GM21381 (cell line): ENCODE measurements at regions not wholly inside any gene's neighbourhood (a gene's known extent, or its start where the extent isn't known, plus 50 kb on each side); places are given as distances from the start of the nearest gene placed in this dataset.

Source experiments
- ATAC-seq: cut with Tn5 transposase; IDR thresholded peaks from one replicate; pipeline ENCODE4 v1.9.1; 2021; ENCODE audit warnings: mild to moderate bottlenecking, moderate library complexity; ENCODE audit not compliant: unreplicated experiment

DNA sequence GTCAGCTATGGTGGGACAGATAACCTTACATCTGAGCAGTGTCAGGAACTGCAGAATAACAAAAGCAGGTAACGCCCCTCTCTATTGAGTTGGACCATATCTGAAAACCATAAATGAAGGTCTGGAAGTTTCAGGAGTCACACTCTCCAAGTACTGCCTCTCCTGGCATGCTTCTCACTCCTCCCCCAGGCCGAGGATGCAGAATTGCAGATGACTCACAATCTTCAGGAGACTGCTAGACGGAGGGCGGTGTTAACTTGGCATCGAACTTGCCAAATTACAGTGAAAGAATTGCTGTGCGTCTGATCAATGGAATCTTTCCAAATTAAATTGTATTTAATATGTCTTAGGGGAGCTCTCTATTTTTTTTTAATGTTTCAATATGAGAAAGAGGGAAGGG, 67.1 kb upstream of the TRIM2 start:
- no peak for ATAC-seq

DNA sequence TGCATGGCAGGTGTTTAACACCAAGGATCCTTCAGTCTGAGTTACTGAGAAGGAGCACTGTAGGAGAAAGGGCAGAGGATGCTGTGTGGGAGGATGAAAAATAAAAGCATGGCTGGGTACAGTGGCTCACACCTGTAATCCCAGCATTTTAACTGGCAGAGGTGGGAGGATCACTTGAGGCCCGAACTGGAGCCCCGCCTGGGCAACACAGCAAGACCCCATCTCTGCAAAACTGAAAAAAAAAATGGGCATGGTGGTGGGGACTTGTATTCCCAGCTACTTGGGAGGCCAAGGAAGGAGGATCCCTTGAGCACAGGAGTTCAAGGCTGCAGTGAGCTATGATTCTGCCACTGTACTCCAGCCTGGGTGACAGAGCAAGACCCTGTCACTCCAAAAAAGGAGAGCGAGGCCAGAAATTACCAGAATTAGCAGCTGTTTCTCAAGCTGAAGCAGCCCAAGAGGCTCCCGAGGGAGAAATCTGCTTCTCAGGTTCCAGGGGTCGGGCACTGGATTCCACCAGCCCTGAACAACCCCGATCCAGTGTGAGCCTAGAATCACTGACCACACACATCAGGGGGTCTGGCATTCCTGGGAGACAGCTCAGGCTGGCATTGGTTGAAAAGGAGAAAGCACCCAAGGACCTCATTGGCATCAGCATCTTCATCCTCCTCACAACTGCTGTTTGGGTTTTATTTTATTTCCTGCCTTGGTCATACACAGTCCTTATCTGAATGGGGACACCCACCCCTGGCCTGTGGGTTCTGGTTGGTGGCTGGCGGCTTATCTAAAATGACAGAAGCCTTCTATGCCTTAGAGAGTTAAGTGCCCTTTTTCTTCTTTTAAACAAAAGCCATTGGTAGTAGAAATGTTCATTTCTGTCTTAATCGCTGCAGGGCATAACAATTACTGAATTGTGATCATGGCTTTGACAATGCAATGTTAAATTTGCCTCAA, 66.3 kb upstream of the TRIM2 start:
- ATAC-seq, result no peak

DNA sequence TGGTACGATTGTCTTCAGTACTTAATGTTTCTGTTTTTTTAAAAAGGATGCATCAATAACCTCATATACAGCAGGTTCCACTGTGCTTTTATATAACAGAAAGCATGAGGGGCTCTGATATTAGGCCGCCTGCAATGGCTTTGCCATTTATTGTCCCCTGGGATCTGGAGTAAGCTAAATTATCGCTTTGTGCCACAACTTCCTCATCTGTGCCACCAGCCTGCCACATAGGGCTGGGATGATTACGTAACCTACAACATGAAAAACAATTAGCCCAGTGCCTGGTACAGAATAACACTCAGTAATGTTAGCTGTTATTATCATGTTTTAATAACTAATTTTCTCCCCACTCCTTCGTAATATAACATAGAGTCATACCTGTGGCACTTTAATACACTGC, 65.5 kb upstream of the TRIM2 start:
- ATAC-seq, result no peak

DNA sequence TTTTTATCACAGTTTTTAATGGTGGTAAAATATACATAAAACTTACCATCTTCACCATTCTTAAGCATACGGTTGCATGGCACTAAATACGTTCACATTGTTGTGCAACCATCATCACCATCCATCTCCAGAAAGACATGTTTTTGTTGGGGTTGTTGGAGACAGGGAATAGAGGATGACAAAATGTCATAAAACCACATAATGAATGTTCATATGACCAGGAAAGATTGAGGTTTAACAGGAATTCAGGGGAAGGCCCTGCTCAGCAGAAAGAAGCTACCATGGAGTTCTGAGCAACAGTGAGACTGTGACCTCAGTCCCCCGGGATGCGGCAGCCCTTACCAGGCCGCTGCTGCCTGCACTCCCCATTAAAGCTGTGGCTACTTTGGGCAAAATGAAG, 63.9 kb upstream of the TRIM2 start:
- no peak for ATAC-seq

DNA sequence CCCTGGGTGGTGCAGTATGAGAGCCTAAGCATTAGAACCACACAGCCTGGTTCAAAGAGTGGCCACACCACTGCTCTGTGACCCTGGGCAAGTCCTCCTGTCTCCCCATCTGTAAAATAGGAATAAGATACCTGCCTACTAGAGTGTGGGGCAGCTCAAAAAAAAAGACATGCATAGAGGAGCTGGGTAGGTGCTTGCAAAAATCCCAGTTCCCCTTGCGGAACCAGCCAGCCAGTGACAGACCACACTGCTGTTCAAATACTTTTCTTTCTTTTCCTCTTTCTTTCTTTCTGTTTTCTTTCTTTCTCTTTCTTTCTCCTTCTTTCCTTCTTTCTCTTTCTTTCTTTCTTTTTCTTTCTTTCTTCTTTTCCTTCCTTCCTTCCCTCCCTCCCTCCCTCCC, 63.0 kb upstream of the TRIM2 start:
- no peak for ATAC-seq

DNA sequence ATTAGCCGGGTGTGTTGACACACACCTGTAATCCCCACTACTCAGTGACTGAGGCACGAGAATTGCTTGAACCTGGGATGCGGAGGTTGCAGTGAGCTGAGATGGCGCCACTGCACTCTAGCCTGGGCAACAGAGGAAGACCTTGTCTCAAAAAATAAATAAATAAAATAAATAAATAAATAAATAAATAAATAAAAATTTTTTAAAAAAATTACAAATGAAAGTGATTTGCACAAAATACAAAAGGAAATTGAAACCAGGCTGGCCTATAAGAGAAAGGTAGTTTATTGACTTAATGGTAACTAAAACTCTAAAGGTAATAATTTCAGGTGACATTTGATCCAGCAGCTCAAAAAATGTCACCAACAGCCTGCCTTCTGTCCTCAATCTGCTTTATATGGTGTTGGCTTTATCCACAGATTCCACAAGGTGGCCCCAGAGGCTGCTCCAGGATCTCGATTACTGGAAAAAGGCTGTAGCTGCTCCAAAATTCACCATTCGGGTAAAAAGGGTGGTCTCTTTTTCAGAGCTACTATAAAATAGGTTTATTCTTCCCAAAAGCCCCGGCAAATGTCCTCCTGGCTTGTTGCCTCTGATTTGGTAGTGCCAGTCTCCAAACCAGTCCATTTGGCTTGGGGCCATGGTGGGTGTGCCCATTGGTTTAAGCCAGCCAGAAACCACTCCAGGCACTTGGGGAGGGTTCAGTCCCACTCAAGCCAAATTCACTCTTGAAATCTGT, 61.4 kb upstream of the TRIM2 start:
- no peak for ATAC-seq

DNA sequence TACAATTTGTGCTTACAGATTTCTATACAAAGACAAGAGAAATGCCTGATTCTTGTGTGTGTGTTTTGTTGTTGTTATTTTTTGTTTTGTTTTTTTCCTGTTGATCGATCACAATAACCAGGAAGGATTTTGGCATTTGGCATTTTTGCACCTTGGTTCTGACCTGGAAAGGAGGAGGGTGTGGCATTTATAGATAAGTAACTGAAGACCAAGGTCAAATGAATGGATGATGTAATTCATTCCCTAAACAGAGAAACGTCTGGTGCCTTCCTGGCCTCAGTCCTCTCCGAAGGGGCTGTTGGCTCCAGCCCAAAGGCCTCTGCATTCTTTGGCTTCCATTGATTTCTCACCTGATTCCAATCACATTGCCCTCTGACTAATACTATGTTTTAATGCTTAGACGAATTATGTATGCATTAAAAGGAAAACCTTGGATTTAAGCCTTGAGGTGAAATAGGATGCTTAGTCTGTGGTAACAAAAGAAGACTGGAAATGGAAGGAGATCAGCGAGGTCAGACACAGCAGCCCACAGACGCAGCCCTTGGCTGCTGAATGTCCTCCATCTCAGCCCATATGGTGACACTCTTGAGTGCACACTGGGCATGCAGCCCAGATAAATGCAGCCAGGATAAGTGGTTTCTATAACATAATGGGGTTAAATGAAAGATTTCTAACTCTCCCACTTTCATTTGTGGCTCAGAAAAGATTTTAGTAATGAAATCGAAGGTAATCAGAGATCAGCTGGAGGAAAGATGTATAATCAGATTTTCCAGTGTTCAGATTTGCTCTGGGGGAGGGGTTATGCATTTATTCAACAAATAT, 60.5 kb upstream of the TRIM2 start:
- no peak for ATAC-seq

DNA sequence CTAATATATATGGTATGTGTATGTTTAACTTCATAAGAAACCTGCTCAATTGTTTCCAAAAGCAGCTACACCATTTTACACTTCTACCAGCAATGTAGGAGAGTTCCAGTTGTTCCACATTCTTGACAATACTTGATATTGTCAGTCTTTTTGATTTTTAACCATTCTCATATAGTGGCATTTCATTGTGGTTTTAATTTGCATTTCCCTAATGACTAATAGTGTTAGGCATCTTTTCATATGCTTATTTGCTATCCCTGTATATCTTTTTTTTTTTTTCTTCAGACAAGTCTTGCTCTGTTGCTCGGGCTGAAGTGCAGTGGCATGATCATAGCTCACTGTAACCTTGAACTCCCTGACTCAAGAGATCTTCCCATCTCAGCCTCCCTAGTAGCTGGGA, 58.2 kb upstream of the TRIM2 start:
- ATAC-seq, result no peak

DNA sequence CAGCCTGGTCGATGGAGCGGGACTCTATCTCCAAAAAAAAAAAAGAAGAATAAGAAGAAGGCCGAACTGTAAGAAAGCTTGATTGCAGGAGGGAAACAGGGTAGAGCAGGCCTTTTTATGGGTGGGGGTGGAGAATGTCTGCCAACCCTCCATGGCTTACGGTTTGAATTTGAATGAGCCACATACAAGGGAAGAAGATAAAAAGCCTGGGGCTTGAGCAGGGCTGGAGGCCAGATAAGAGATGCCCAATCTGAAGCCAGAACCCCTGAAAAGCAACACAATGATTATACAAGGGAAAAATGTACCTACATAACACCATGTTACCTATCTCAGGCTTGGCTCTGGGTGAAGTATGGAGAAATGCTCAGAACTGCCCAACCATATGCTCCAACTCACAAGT, 57.3 kb upstream of the TRIM2 start:
- no peak for ATAC-seq

DNA sequence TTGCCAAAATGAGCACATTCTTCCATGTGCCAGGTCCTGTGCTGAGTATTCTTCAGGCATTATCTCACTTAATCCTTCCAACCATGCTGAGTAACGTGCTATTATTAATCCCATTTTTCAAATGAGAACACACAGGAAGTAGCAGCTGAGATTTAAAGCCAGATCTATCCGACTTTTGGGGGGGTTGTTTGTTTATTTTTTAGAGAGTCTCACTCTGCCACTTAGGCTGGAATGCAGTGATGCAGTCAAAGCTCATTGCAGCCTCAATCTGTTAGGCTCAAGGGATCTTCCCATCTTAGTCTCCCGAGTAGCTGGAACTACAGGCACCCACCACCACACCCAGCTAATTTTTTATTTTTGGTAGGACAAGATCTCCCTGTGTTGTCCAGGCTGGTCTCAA, 55.5 kb upstream of the TRIM2 start:
- no peak for ATAC-seq

DNA sequence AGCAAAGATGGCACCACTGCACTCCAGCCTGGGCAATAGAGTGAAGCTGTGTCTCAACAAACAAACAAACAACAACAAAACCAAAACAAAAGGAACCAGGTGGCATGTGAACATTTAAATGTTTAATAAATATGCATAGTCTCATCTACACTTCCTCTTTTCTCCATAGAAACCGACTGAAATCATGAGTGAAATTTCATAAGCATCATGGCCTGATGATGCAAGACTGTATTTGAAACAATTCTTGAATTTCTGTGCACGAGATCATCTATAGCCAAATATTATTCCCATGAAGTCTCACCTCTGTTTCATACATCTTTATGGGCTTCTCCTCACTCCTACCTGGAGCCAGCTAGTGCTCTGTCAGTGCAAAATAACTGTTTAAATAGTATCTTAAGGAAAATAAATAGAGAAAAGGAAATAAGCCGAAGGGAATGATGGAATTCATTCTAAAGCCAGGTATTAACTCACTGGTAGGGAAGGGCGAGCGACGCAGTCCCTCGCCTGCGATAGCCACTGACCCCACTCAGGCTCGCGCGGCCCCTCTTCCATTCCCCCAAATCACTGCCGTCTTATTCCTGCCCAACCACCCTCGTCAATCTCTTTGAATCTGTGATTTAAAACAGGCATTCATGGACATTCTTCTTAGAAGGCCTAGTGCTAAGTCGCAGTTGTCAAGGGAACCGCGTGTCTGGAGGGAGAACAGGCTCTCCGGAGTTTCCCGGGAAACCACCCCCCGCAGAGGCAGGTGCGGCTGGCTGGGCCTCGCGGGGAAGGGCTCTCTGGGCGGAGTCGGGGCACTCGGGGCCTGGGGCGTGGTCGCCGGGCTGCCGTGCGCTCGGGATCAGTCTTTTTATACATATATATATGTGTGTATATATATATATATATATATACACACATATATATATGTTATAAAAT, 52.4 kb upstream of the TRIM2 start:
- no peak for ATAC-seq

DNA sequence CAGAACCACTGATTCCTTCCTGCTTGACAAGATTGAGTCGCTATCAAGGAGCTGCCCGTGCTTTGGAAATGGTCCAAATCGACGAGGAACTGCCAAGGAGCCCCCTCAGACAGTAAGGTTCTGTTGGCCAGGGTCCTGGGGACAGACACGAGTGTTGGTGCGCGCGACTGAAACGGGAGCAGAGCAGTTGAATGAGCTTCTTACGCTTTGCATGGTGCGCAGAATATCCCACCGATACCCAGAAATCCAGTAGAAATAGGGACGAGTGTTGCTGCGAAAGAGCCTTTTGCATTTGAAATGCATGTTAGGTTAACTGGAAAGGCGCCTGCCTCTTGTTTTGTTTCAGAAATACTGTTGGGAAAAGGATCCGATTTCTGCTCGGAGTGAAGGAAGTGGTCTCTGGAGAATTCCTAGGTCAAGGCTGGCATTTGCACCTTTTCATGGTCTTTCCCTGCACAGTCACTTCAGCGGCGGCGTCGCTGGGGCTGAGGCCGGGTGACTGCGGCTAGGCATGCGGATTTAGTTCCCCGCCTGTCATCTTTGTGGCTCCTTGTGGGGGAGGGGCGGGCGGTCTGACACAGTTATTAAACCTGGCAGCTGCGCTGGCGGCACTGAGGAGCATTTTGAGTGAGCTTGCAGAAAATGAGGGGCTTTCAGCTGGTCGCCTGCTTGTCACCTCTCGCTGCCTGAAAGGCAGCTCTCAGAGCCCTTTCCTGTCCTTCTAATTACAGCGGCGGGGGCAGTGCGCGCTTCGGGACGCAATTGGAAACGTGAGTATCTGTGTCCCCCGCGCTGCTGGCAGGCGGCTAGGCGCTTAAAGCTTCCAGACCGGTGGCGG, 51.5 kb upstream of the TRIM2 start:
- peak; percentile 17 for ATAC-seq

DNA sequence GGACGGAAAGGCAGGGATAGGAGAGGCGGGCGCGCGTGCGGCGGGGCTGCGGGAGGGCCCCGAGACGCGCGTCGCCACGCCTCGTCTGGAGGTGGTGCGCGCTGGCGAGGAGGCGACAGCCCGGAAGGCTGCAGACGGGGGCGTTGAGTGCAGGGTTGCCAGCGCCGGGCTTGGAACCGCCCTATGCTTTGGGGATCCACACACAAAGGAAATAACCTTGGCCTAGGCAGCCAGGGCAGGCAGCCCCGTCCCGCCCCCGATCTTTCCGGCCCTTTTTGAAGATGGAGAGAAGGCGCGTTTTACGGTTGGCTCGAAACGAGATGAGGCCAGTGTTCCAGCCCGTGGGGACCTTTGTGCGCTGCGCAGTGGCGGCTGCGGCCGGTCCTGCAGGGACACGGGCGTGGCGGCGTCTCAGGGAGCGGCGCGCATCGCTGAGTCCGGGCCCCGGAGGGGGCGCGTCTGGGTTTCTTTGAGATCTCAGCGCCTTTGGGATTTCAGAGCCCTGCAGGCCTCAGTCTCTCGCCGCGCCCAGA, 50.8 kb upstream of the TRIM2 start:
- ATAC-seq, result peak; percentile 57

DNA sequence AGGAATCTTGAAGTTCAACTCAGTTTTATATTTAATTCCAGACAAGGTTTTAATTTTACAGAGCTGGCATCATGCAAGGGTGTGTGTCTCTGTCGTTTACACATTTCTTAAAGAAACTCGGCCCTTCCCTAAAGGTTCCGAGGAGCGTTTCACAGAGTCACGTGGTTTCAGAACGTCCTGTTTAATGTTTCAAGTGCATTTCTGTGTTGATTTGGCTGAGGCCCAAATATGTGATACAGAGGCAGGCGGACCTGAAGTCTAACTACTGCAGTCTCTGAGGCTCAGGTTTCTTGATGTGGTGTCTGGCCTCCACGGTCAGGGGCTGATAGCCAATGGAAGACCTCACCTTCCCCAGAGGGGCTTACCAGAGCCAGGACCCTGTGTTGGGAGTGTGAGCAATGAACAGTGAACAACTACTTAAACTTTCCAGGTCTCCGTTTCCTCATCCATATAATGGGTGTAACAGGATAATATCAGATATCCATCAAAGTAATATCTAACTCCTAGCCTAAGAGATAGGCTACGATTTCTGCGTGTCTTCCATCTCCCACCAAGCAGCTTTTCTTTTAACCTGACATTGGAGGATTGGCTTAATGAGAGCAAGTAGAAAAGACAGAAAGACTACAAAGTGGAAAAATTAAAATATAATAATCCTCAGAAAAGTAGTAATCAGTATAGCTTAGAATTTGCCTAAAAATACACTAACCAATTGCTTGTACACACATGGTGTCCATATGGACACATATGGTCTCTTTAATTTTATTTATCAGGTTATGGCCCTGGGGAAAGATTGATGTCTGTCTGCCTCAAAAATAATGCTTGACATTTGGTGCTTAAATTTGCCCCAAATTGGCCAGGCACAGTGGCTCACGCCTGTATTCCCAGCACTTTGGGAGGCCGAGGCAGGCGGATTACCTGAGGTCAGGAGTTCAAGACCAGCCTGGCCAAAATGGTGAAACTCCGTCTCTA, 50.0 kb upstream of the TRIM2 start:
- ATAC-seq, result no peak
